ENCODE measurements at regions not wholly inside any gene's neighbourhood (a gene's known extent, or its start where the extent isn't known, plus 50 kb on each side); places are given as distances from the start of the nearest gene placed in this dataset.

DNA sequence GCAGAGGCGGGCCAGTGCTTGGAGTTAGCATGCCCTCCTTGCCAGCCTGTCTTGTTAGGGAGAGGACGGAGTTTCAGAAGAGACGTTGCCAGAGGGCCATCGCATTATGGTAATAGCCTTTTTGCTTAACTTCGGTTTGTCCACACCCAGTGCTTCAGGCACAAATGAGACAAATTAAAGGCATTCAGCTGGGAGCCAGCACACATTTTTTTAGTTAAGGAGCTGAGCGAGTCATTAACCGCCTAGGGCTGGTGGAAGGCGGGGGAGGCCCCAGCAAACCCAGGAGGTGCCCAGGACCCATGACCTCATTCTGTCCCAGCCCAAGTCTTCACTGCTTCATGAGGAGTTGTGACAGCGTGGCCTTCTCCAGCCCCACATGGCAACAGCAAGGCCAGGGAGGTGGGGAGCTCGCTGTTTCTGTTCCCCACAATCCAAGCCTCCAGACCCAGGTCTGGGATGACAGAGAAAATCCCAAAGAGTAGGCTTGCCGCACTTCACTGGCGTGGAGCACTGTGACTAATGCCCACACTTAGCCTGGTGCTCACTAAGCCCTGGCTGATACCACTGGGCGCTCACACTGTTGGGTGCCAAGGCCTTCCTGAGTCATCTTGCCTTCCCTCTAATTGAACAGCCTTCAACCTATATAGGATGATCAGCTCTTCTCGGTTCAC lies 237.1 kb downstream of the ANKRD60 start:
- TF ChIP-seq, protein P1, sequence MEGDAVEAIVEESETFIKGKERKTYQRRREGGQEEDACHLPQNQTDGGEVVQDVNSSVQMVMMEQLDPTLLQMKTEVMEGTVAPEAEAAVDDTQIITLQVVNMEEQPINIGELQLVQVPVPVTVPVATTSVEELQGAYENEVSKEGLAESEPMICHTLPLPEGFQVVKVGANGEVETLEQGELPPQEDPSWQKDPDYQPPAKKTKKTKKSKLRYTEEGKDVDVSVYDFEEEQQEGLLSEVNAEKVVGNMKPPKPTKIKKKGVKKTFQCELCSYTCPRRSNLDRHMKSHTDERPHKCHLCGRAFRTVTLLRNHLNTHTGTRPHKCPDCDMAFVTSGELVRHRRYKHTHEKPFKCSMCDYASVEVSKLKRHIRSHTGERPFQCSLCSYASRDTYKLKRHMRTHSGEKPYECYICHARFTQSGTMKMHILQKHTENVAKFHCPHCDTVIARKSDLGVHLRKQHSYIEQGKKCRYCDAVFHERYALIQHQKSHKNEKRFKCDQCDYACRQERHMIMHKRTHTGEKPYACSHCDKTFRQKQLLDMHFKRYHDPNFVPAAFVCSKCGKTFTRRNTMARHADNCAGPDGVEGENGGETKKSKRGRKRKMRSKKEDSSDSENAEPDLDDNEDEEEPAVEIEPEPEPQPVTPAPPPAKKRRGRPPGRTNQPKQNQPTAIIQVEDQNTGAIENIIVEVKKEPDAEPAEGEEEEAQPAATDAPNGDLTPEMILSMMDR (IDR thresholded peaks at IDR 0.05) = no peak
- TF ChIP-seq POLR2A (IDR thresholded peaks at IDR 0.05) = no peak
